Breast epithelium (tissue), 3 donors: ENCODE measurements at regions not wholly inside any gene's neighbourhood (a gene's known extent, or its start where the extent isn't known, plus 50 kb on each side); places are given as distances from the start of the nearest gene placed in this dataset.

Source experiments
- POLR2A ChIP-seq: fragments of 450-650 bp; IDR thresholded peaks from one replicate; pipeline ENCODE4 v1.6.1; 2016; ENCODE audit warnings: antibody characterized with exemption, mild to moderate bottlenecking, moderate library complexity
- POLR2AphosphoS5 ChIP-seq, 3 donors: sonication (generic); formaldehyde crosslinking; IDR thresholded peaks; one replicate each; pipeline ENCODE4 v1.6.1; 2017; ENCODE audit warnings: antibody characterized with exemption in 3 of 3
- TF ChIP-seq, protein P1 (sequence below), 3 donors: fragments of 450-650 bp; IDR thresholded peaks; one replicate each; pipeline ENCODE4 v1.5.1; 2016 to 2017; ENCODE audit warnings: antibody characterized with exemption in 3 of 3, mild to moderate bottlenecking in 3 of 3, moderate library complexity in 3 of 3

GRCh38 chr21:38688068-38688467 is 117.7 kb upstream of the ETS2 start:
- TF ChIP-seq, protein P1, sequence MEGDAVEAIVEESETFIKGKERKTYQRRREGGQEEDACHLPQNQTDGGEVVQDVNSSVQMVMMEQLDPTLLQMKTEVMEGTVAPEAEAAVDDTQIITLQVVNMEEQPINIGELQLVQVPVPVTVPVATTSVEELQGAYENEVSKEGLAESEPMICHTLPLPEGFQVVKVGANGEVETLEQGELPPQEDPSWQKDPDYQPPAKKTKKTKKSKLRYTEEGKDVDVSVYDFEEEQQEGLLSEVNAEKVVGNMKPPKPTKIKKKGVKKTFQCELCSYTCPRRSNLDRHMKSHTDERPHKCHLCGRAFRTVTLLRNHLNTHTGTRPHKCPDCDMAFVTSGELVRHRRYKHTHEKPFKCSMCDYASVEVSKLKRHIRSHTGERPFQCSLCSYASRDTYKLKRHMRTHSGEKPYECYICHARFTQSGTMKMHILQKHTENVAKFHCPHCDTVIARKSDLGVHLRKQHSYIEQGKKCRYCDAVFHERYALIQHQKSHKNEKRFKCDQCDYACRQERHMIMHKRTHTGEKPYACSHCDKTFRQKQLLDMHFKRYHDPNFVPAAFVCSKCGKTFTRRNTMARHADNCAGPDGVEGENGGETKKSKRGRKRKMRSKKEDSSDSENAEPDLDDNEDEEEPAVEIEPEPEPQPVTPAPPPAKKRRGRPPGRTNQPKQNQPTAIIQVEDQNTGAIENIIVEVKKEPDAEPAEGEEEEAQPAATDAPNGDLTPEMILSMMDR (IDR thresholded peaks at IDR 0.05), result no peak
- no peak for TF ChIP-seq POLR2A
- no peak for TF ChIP-seq POLR2AphosphoS5 (IDR thresholded peaks at IDR 0.05)
